Lower leg skin (tissue), 4 donors: ENCODE measurements at regions not wholly inside any gene's neighbourhood (a gene's known extent, or its start where the extent isn't known, plus 50 kb on each side); places are given as distances from the start of the nearest gene placed in this dataset.

Source experiments
- DNase-seq, 2 donors: peaks; one replicate each; pipeline ENCODE4 v3.0.0-alpha.2; 2019; ENCODE audit warnings: low spot score in 2 of 2
- H3K4me3 ChIP-seq: fragments of 200-600 bp; sonication (generic); 2 replicates; pipeline ENCODE4 v1.5.1; 2017; ENCODE audit warnings: mild to moderate bottlenecking, low read depth; ENCODE audit not compliant: poor library complexity, severe bottlenecking
- POLR2A ChIP-seq, 2 donors: fragments of 450-650 bp; IDR thresholded peaks; one replicate each; pipeline ENCODE4 v1.6.1; 2016 to 2017; ENCODE audit warnings: antibody characterized with exemption in 2 of 2, mild to moderate bottlenecking in 1 of 2, moderate library complexity in 1 of 2
- WGBS, 2 donors: methylation state at CpG; one replicate each; pipeline ENCODE4 v1.1.5; 2018; 5-methylcytosine and 5-hydroxymethylcytosine counted together
- intact Hi-C: fragments of 100-400 bp; cut with DNase I; formaldehyde crosslinking; loops from one replicate; pipeline ENCODE4 v1.15.0; 2023; ENCODE audit warnings: low total_unique reads
- TF ChIP-seq, protein P1 (sequence below), 3 donors: fragments of 450-650 bp; IDR thresholded peaks; one replicate each; pipeline ENCODE4 v1.5.1; 2016; ENCODE audit warnings: antibody characterized with exemption in 3 of 3, mild to moderate bottlenecking in 3 of 3, moderate library complexity in 2 of 3

DNA sequence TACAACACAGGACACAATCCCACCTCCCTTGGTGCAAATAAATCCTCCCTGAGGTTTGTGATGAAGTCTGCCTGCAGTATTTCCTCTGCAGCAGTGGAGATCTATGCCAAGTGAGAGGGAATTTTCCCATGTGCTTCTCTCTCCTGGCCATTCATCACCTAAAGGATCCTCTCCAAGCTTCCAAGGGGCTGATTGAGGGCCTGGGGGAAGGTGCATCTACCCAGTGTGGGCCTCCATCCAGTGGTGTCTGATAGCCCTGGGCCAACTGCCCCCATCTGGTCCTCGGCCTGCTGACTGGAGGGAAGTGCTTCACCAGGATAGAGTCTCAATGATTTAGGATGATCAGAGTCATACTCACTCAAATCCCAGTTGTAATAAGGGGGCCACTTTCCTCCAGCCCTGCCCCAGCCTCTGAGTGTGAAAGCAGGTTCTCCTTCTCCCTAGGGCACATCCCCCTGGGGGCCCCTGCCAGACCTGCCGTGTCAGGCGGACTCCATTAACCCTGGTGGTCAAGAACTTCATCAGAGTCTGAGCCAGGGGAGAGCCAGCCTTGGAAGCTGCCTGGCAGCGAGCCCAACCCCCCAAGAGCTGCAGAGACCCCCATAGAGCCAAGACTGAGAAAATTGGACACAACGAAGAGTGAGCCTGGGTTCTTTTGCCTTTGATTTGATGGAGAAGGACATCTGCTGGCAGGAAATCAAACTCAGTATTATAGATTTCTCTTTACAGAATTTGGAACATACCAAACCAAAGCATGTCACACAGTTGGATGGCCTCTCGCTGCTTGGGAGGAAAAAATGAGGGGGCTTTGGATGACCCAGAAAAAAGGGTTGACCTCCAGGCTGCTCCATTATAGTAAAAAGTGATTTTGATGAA is 509.6 kb downstream of the CMPK2 start:
- H3K4me3 ChIP-seq = no peak overlapping the region
- 72 to 74% methylated on average over 6 of the region's 6 CpGs for WGBS, 2 donors
- intact Hi-C loops = no loop called here
- no peak for TF ChIP-seq POLR2A (IDR thresholded peaks at IDR 0.05)
- TF ChIP-seq, protein P1, sequence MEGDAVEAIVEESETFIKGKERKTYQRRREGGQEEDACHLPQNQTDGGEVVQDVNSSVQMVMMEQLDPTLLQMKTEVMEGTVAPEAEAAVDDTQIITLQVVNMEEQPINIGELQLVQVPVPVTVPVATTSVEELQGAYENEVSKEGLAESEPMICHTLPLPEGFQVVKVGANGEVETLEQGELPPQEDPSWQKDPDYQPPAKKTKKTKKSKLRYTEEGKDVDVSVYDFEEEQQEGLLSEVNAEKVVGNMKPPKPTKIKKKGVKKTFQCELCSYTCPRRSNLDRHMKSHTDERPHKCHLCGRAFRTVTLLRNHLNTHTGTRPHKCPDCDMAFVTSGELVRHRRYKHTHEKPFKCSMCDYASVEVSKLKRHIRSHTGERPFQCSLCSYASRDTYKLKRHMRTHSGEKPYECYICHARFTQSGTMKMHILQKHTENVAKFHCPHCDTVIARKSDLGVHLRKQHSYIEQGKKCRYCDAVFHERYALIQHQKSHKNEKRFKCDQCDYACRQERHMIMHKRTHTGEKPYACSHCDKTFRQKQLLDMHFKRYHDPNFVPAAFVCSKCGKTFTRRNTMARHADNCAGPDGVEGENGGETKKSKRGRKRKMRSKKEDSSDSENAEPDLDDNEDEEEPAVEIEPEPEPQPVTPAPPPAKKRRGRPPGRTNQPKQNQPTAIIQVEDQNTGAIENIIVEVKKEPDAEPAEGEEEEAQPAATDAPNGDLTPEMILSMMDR (IDR thresholded peaks at IDR 0.05) = no peak
- DNase-seq = no peak

DNA sequence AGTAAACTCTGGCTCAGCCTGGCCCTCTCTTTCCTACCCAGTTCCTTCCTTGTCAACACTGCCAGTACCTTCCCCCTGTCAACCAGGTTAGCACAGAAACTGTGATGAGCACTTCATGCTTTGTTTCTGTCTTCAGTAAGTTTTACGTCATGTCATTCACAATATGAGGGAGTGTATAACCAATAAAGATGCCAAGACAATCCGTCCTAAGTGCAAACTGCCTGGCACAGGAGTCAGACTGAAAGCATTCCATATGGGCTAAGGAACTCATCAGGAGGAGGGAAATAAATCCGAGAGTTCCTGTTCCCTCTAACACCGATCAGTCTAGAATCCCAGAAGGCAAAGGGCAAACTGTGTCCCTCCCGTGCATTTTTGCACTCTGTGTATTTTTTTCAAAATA is 507.2 kb downstream of the CMPK2 start:
- no peak for DNase-seq
- intact Hi-C loops = no loop called here
- WGBS, 2 donors = 54 to 65% methylated on average over 5 of the region's 5 CpGs
- TF ChIP-seq, protein P1 (IDR thresholded peaks at IDR 0.05) = no peak
- no peak for TF ChIP-seq POLR2A (IDR thresholded peaks at IDR 0.05)
- H3K4me3 ChIP-seq = no peak overlapping the region

DNA sequence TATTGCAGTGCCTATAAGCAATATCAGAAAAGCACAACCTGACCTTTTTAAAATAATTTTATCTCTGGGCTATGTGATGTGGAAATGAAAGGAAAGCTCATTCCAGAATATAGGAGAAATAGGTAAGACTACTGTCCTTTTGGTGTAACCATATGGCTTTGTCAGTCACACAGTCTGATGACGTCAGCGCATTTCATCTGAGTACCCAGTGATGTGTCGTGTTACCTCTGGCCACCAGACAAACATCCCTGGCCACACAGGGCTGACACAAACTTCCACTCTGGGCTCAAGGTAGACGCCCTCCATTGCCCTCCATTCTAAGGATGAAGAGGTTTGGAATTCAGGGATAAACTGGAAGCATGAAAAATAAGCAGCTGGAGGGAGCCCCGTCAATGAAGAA is 506.7 kb downstream of the CMPK2 start:
- no peak overlapping the region for H3K4me3 ChIP-seq
- TF ChIP-seq, protein P1 (IDR thresholded peaks at IDR 0.05) = no peak
- TF ChIP-seq POLR2A (IDR thresholded peaks at IDR 0.05) = no peak
- DNase-seq = no peak
- 85 to 86% methylated on average over 5 of the region's 5 CpGs for WGBS, 2 donors
- intact Hi-C loops = no loop called here

DNA sequence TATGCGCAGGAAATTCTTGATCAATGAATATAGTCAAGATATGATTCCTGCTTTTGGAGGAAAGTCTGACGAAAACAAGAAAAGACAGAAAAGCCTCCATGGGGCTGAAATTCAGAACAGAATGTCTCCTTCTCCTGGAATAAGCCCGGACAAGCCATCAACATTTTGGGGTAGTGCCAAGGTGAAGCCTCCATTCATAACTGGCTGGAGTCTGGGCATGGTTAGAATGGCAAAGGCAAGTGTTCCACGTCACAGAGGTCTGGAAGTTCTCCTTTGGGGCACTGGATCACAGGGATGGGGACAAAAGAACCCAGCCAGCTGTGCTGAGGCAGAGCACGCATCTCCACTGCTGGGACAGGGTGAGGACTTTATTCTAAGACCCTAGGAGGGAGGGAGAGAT is 505.7 kb downstream of the CMPK2 start:
- 50 to 54% methylated on average over 5 of the region's 5 CpGs for WGBS, 2 donors
- intact Hi-C loops = no loop called here
- TF ChIP-seq POLR2A (IDR thresholded peaks at IDR 0.05) = no peak
- TF ChIP-seq, protein P1 (IDR thresholded peaks at IDR 0.05) = no peak
- no peak for DNase-seq
- no peak overlapping the region for H3K4me3 ChIP-seq

DNA sequence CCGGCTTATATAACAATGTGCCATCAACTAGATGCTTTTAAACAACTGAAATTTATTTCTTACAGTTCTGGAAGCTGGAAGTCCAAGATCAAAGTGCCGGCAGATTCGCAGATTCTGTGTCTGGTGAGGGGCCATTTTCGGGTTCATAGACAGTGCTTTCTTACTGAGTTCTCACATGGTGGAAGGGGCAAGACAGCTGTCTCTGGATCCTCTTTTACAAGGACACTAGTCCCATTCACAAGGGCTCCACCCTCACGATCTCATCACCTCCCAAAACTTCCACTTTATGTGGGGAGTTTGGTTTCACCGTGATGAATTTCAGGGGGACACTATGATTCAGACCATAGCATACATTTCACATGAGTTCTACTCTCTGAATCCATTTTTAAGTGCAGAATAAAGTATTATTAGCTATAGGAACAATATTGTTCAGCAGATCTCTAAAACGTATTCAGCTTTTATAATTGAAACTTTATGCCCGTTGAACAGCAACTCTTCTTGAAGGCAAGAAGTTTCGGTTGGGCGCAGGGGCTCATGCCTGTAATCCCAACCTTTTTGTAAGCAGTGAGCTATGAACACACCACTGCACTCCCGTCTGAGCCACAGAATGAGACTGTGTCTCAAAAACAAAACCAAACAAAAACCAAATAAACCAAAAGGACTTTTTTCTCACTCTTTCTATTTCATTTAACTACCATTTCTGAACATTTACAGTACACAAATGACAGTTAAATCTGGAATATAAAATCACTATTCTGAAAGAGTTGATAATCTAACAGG is 502.8 kb downstream of the CMPK2 start:
- WGBS, 2 donors = 70 to 82% methylated on average over 11 of the region's 11 CpGs
- DNase-seq = no peak
- H3K4me3 ChIP-seq = no peak overlapping the region
- TF ChIP-seq POLR2A (IDR thresholded peaks at IDR 0.05) = no peak
- TF ChIP-seq, protein P1 (IDR thresholded peaks at IDR 0.05) = no peak
- intact Hi-C loops = no loop called here
